Neural cell (in vitro differentiated cells): ENCODE measurements at regions not wholly inside any gene's neighbourhood (a gene's known extent, or its start where the extent isn't known, plus 50 kb on each side); places are given as distances from the start of the nearest gene placed in this dataset.

Experiments
- H2AFZ ChIP-seq: fragments of 200-600, 300-800 bp; sonication (generic), shearing (Covaris generic); 2 replicates; pipeline ENCODE4 v1.6.0; 2014; ENCODE audit warnings: low read depth, mild to moderate bottlenecking, antibody characterized with exemption, low read length, moderate library complexity
- H3F3A ChIP-seq: fragments of 200-600 bp; shearing (Covaris generic); 2 replicates; pipeline ENCODE4 v1.6.1; 2016; ENCODE audit warnings: mild to moderate bottlenecking, moderate library complexity, mixed read lengths, antibody characterized with exemption, low read length; ENCODE audit not compliant: insufficient read depth, poor library complexity, severe bottlenecking
- H3K27ac ChIP-seq: fragments of 200-600, 300-800 bp; sonication (generic), shearing (Covaris generic); 2 replicates; pipeline ENCODE4 v1.5.1; 2014; ENCODE audit warnings: mild to moderate bottlenecking, low read length, moderate library complexity
- H3K27me3 ChIP-seq: fragments of 300-800, 200-600 bp; sonication (generic), shearing (Covaris generic); 2 replicates; pipeline ENCODE4 v1.6.0; 2014; ENCODE audit warnings: mild to moderate bottlenecking, low read depth, low read length, moderate library complexity; ENCODE audit not compliant: insufficient read depth
- H3K36me3 ChIP-seq: fragments of 300-800, 200-600 bp; sonication (generic), shearing (Covaris generic); 2 replicates; pipeline ENCODE4 v1.5.1; 2014; ENCODE audit warnings: mild to moderate bottlenecking, antibody characterized with exemption, low read length, moderate library complexity; ENCODE audit not compliant: insufficient read depth
- H3K4me2 ChIP-seq: fragments of 300-800, 200-600 bp; sonication (generic), shearing (Covaris generic); 2 replicates; pipeline ENCODE4 v1.6.0; 2014; ENCODE audit warnings: mild to moderate bottlenecking, low read length
- H3K4me3 ChIP-seq: fragments of 300-800, 200-600 bp; sonication (generic), shearing (Covaris generic); 2 replicates; pipeline ENCODE4 v1.5.1; 2014; ENCODE audit warnings: mild to moderate bottlenecking, low read length, moderate library complexity
- H3K79me2 ChIP-seq: fragments of 200-600 bp; shearing (Covaris generic); replicated peaks from 2 replicates; pipeline ENCODE4 v1.6.0; 2014; ENCODE audit warnings: mild to moderate bottlenecking, low read length, moderate library complexity; ENCODE audit not compliant: insufficient read depth
- H3K9ac ChIP-seq: fragments of 300-800, 200-600 bp; sonication (generic), shearing (Covaris generic); 2 replicates; pipeline ENCODE4 v1.6.1; 2016; ENCODE audit warnings: mild to moderate bottlenecking, low read length, mixed read lengths
- H3K9me2 ChIP-seq: fragments of 200-600 bp; shearing (Covaris generic); 2 replicates; pipeline ENCODE4 v1.6.1; 2016; ENCODE audit warnings: mild to moderate bottlenecking, low read length, mixed read lengths; ENCODE audit not compliant: insufficient read depth
- H3K9me3 ChIP-seq: fragments of 200-600, 300-800 bp; sonication (generic), shearing (Covaris generic); 2 replicates; pipeline ENCODE4 v1.6.1; 2016; ENCODE audit warnings: mild to moderate bottlenecking, mixed run types, low read length, moderate library complexity, mixed read lengths
- H4K20me1 ChIP-seq: fragments of 200-600 bp; shearing (Covaris generic); 2 replicates; pipeline ENCODE4 v1.6.1; 2016; ENCODE audit warnings: mild to moderate bottlenecking, mixed run types; ENCODE audit not compliant: insufficient read depth
- EP300 ChIP-seq: fragments of 450-650 bp; conservative IDR thresholded peaks from 2 replicates; pipeline ENCODE4 v1.6.1; 2014; ENCODE audit warnings: antibody characterized with exemption, mild to moderate bottlenecking, moderate library complexity; ENCODE audit not compliant: poor library complexity, severe bottlenecking
- EZH2 ChIP-seq: fragments of 200-600, 300-800 bp; shearing (Covaris generic), sonication (generic); IDR thresholded peaks from 2 replicates; pipeline ENCODE4 v1.6.1; 2014; ENCODE audit warnings: antibody characterized with exemption, low read length, borderline replicate concordance, mild to moderate bottlenecking; ENCODE audit not compliant: insufficient read depth, poor library complexity, severe bottlenecking
- MXI1 ChIP-seq: fragments of 450-650 bp; conservative IDR thresholded peaks from 2 replicates; pipeline ENCODE4 v1.6.1; 2014; ENCODE audit warnings: antibody characterized with exemption, mild to moderate bottlenecking; ENCODE audit not compliant: poor library complexity, severe bottlenecking
- POLR2AphosphoS5 ChIP-seq: IDR thresholded peaks from 2 replicates; pipeline ENCODE4 v1.6.1; 2012
- RAD21 ChIP-seq: fragments of 450-650 bp; conservative IDR thresholded peaks from 2 replicates; pipeline ENCODE4 v1.6.1; 2014; ENCODE audit warnings: antibody characterized with exemption, mild to moderate bottlenecking, moderate library complexity
- REST ChIP-seq: IDR thresholded peaks from 2 replicates; pipeline ENCODE4 v1.6.1; 2012; ENCODE audit warnings: borderline replicate concordance
- SMC3 ChIP-seq: fragments of 450-650 bp; conservative IDR thresholded peaks from 2 replicates; pipeline ENCODE4 v1.6.1; 2014; ENCODE audit warnings: antibody characterized with exemption, mild to moderate bottlenecking, moderate library complexity; ENCODE audit not compliant: poor library complexity
- TAF1 ChIP-seq: IDR thresholded peaks from 2 replicates; pipeline ENCODE4 v1.6.1; 2012; ENCODE audit warnings: low read depth
- TF ChIP-seq, protein P1 (sequence below): fragments of 450-650 bp; IDR thresholded peaks from 2 replicates; pipeline ENCODE4 v1.5.1; 2014; ENCODE audit warnings: antibody characterized with exemption, mild to moderate bottlenecking, moderate library complexity; ENCODE audit not compliant: poor library complexity, severe bottlenecking

GRCh38 chr1:119302011-119302410 lies 66.6 kb upstream of the HAO2 start:
- TF ChIP-seq RAD21 = no peak
- TF ChIP-seq, protein P1, sequence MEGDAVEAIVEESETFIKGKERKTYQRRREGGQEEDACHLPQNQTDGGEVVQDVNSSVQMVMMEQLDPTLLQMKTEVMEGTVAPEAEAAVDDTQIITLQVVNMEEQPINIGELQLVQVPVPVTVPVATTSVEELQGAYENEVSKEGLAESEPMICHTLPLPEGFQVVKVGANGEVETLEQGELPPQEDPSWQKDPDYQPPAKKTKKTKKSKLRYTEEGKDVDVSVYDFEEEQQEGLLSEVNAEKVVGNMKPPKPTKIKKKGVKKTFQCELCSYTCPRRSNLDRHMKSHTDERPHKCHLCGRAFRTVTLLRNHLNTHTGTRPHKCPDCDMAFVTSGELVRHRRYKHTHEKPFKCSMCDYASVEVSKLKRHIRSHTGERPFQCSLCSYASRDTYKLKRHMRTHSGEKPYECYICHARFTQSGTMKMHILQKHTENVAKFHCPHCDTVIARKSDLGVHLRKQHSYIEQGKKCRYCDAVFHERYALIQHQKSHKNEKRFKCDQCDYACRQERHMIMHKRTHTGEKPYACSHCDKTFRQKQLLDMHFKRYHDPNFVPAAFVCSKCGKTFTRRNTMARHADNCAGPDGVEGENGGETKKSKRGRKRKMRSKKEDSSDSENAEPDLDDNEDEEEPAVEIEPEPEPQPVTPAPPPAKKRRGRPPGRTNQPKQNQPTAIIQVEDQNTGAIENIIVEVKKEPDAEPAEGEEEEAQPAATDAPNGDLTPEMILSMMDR = no peak
- no peak for TF ChIP-seq REST
- TF ChIP-seq POLR2AphosphoS5 = no peak
- no peak for TF ChIP-seq SMC3
- no peak for TF ChIP-seq TAF1
- TF ChIP-seq EZH2 = no peak
- TF ChIP-seq EP300 = no peak
- TF ChIP-seq MXI1 = no peak
- no peaks in the 10 kb centered on the region for H3K79me2 ChIP-seq
- H3K36me3 ChIP-seq = no peaks in the 10 kb centered on the region
- no peaks in the 10 kb centered on the region for H3K9me3 ChIP-seq
- H2AFZ ChIP-seq = no peak overlapping the region
- H3K4me2 ChIP-seq = no peak overlapping the region
- H3F3A ChIP-seq = no peaks in the 10 kb centered on the region
- no peak overlapping the region for H3K27ac ChIP-seq
- H3K9me2 ChIP-seq = no peaks in the 10 kb centered on the region
- H3K4me3 ChIP-seq = no peak overlapping the region
- no peaks in the 10 kb centered on the region for H3K27me3 ChIP-seq
- no peak overlapping the region for H3K9ac ChIP-seq
- H4K20me1 ChIP-seq = no peaks in the 10 kb centered on the region

DNA sequence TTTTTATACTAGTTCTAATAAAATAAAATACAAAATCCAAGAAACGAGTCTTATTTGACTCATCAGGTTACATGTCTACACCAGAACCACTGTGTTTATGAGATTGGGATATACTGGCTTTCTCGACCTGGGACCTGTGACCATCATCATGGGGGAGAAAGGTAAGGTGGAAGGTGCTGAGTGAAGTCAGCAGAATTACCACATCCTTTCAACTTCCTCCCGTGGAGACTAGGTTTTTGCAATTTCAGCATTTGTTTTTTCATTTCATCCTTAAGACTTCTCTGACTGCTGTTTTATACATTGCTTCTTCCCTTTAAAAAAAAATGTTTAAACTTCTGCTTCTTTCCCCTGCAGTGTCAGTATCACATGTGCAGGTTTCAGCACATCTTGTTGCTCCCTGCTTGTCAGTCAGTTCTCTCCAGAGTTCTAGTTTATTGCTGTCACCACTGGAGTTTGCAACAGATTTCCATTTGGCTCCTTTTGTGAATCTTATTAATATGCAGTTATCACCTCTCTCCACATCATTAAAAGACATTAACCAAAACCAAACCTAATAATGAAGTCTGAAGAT lies 60.4 kb upstream of the HAO2 start:
- no peaks in the 10 kb centered on the region for H3K27me3 ChIP-seq
- no peak overlapping the region for H3K9ac ChIP-seq
- H2AFZ ChIP-seq = no peak overlapping the region
- H3K9me3 ChIP-seq = no peaks in the 10 kb centered on the region
- TF ChIP-seq POLR2AphosphoS5 (no peak), TAF1 (no peak), MXI1 (no peak), RAD21 (no peak), REST (no peak), SMC3 (no peak), EZH2 (no peak), EP300 (no peak)
- TF ChIP-seq, protein P1 = no peak
- H3K36me3 ChIP-seq = no peaks in the 10 kb centered on the region
- no peaks in the 10 kb centered on the region for H3F3A ChIP-seq
- no peak overlapping the region for H3K27ac ChIP-seq
- H3K4me2 ChIP-seq = no peak overlapping the region
- H3K4me3 ChIP-seq = no peak overlapping the region
- H3K9me2 ChIP-seq = no peaks in the 10 kb centered on the region
- no peaks in the 10 kb centered on the region for H4K20me1 ChIP-seq
- no peaks in the 10 kb centered on the region for H3K79me2 ChIP-seq
